ENCODE measurements at regions not wholly inside any gene's neighbourhood (a gene's known extent, or its start where the extent isn't known, plus 50 kb on each side); places are given as distances from the start of the nearest gene placed in this dataset.

- TF ChIP-seq ZNF462 (CRISPR knock-in tag; IDR thresholded peaks at IDR 0.05) = no peak
- no peak for TF ChIP-seq ZNF114 (CRISPR knock-in tag; IDR thresholded peaks at IDR 0.05)
- no peak for TF ChIP-seq ZNF331 (CRISPR knock-in tag; IDR thresholded peaks at IDR 0.05; ENCODE audit: low read depth)
- no peak for TF ChIP-seq CTCF (conservative IDR thresholded peaks at IDR 0.05; ENCODE audit: low read depth in 2 of 2)
- TF ChIP-seq NANOG (IDR thresholded peaks at IDR 0.05; ENCODE audit: borderline replicate concordance) = no peak
- no peak for TF ChIP-seq ETS1 (IDR thresholded peaks at IDR 0.05)
- no peak for TF ChIP-seq STAT1 (IDR thresholded peaks at IDR 0.05; ENCODE audit: unreplicated experiment)
- no peak for TF ChIP-seq CREB1 (CRISPR knock-in tag; IDR thresholded peaks at IDR 0.05; ENCODE audit: low read depth)
These were observed 184.6 kb upstream of the AGTR1 start (continued) for GRCh38 chr3:148513096-148513543.

All from GM23338 (cell line).